NCI-H2029 (cell line): ENCODE measurements at regions not wholly inside any gene's neighbourhood (a gene's known extent, or its start where the extent isn't known, plus 50 kb on each side); places are given as distances from the start of the nearest gene placed in this dataset.

Source experiments
- DNase-seq: peaks from one replicate; lab custom pipeline; 2025; lab: John Stamatoyannopoulos, UW

DNA sequence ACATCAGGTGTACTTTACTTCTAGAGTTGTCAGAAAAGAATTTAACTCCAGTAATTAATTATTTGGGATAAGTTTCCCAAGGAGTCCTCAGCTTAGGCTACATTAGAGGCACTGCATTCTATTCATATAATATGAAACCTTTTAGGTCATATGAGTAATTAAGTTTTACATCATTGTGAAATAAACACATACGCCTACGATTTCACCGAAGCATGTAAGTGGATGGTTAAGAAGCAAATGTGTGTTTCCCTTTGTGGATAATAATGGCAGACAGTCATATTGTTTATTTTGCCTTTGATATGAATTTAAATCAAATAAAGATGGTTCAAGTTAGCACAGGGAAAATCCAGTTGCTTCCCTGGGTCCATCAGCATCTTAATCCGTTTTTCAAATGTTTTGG, 535.9 kb upstream of the ATP11B start:
- DNase-seq = no peak

DNA sequence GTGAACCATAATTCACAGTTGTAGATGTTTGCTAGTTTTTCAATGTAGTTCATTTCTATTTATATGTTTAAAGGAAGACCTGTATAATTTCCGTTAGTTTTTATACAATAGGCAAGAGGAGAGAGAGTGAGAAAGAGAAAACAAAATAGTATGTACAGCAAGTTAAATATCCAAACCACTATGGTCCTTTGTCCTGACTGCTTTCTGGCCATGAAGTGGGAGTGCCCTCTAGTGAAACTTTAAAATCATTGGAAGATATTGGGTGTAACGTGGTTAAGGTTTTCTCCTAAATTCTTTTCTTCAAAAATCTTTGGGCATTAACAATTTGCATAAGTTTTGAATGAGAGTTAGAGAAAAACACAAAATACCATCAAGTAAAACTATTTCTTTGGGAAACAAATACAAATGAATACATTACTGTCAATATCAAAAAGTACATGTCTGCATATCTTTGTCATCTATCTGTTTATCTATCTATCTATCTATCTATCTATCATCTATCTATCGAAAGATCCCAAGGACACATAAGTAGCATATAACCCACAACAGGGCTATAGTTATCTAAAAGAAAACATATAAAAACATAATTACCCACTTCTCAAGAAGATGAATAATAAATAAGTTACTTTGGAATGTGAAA, 534.6 kb upstream of the ATP11B start:
- DNase-seq = peak; percentile 46

DNA sequence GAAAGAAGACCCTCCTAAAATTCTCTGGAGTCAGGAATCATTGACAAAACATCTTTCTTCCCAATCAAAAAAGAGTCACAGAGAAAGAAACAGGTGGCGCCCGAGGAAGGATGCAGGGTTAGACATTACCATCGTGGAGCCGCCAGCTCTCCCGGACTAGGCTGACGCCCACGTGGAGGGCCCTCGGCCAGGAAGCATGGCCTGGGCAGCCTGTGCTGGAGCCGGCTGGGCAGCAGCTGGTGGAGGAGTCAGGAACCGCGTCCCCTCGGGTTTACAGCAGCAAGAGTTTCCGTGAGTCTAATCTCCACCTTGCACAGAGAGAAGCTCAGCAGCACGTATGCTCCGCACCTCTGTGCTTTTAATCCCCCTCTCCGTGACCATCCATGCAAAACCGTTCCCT, 533.7 kb upstream of the ATP11B start:
- DNase-seq = peak; percentile 19

DNA sequence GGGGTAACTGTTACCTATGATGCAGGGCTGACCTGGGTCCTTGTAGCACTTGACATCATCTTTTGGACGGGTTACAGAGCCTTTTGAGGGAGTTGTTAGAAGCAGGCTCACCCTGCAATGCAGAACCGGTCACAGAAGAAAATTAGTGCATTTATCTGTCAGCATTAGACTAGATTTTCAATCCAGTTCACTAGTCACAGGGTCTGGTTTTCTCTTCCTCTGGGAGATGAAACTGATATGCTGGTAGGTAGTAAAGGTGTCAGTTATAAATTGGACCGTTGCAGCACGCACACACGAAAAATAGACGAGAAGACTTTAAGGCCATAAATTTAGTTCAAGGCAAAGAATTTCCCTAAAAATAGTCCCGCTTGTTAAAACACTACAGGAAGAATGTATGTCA, 532.3 kb upstream of the ATP11B start:
- peak; percentile 14 for DNase-seq

DNA sequence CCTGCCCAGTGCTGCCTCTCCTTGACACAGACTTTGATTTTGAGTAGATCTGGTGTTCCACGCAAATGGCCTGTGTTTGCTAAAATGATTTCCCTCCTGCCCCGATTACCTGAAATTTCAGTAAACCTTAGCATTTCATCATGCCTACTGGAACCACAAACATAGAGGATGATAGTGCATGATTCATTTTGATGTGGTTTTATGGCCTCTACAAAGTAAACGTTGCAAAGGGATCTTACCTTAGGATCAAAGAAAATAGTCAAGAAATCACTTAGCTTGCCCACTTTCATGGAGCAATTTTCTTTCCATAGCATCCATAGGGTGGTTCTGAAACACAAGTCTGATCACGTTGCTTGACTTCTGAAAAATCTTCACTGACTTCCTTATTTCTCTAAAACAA, 524.6 kb upstream of the ATP11B start:
- DNase-seq = no peak

DNA sequence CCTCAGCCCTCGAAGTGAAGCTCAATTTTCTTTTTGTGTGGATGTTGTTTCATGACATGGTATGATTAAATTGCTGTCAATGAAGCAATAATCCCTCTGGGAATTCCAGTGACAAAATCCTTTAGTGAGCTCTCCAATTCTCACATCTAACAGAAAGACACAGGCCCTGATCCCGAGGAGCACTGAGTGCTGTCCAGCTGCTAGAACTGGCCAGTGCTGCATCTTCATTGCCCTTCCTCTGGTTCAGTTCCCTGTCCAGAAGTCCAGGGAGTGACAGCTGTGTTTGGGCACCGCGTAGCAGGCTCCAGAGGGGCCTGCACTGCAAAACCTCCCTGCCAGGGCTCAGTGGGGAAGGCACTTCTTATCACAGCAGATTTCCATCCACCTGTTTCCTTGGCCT, 516.8 kb upstream of the ATP11B start:
- no peak for DNase-seq

DNA sequence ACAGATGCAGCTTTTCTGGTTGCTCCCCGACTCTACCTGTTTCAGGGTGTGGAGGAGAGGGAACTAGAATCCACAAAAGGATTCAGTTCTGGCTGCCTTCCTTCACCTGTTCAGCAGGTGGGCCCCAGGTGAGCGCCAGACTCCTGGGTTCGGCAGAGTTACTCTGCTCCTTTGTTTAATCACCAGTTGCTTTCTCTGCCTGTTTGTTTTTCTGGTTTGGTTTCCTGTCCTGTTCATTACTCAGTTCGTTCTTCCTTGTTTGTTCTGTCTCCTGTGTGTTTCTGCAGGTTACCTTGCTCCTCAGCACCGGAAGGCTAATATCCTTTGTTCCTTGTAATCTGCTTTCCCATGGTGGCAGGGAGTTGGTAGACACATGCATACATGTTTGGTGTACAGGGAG, 508.5 kb upstream of the ATP11B start:
- DNase-seq = peak; percentile 91

DNA sequence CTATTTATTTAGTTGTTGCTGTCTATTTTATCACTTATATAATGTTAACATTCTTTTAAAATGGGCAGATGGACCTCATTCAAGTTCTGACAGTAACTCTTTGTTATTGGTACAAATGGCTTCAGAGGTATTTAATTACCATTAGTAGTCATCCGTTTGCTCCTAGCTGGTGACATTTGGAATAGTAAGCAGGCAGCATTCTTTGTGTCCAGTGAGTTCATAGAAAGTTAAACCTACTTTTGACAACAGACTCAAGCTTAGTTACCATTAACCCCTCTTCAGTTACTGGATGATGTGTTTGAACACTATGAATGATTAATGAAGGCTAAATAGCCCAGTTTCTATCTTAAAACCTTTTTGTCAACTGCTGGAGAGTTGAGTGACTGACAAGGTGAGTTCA, 500.7 kb upstream of the ATP11B start:
- no peak for DNase-seq

DNA sequence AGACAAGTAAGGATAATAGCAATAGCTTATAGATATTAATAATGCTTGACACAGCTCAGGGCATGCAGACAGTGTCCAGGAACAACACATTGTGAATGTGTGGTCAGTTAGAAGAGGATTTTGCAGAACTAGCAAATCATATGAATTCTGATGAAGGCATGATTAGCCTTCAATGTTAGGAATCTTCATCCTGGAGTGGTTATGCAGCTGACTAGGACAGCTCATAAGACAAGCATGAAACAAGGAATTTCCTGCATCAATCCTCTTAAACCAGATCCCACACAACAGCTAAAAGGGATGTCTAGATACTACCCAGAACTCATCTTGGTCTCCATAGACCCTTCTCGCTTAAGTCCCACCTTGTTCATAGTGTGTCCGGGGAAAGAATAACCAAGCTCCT, 499.0 kb upstream of the ATP11B start:
- no peak for DNase-seq

DNA sequence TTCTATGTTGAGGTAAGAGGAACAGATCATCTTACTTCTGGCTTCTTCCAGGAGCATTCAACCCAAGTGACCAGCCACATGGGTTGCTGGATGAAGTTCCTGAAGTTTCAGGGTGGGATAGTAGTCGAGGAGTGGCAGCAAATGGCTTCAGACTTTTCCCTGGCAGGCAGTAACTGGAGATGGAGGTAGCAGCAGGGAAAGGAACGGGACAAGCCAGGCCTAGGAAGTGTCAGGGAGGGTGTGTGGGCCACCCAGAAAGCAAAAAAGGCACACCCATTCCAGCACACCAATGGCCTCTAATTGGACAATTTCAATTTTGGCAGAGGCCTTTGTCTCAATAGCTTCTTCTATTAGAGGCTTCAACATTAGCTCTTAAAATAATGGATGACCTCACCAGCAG, 498.6 kb upstream of the ATP11B start:
- DNase-seq = no peak

DNA sequence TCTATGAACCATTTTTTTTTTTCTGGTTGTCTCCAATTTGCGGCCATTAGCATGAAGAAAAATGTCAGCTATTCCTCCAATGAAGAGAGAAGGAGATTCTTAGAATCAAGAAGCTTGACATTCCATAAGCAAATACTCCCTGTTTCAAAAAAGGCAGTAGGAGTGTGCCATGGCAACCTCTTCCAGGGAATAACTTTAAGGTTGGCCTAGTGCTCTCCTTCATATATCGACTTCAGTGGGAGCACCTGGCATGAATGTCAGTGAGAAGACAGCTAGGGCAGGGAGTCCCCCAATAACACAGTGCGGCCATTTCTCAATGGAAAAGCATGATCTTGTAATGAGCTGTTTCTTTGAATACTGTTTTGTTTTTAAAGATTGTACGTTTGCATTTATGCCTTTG, 493.0 kb upstream of the ATP11B start:
- no peak for DNase-seq

DNA sequence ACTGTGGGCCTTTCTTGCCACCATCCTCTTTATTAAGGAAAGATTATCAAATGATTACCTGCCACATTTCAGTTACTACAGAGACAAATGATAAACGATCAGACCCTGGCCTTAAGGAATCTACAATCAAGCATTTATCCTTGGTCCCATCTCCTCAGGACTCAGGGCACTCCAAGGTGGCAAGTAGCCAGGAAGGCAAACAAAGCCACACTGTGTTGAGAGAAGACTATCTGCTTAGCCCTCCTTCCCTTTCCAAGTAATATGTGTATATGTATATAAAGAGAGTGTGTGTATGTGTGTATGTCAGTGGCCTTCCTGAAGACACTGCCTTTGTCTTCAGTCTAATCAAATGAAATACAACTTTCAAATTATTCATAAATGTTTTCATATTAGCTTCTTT, 490.1 kb upstream of the ATP11B start:
- DNase-seq = peak; percentile 43

DNA sequence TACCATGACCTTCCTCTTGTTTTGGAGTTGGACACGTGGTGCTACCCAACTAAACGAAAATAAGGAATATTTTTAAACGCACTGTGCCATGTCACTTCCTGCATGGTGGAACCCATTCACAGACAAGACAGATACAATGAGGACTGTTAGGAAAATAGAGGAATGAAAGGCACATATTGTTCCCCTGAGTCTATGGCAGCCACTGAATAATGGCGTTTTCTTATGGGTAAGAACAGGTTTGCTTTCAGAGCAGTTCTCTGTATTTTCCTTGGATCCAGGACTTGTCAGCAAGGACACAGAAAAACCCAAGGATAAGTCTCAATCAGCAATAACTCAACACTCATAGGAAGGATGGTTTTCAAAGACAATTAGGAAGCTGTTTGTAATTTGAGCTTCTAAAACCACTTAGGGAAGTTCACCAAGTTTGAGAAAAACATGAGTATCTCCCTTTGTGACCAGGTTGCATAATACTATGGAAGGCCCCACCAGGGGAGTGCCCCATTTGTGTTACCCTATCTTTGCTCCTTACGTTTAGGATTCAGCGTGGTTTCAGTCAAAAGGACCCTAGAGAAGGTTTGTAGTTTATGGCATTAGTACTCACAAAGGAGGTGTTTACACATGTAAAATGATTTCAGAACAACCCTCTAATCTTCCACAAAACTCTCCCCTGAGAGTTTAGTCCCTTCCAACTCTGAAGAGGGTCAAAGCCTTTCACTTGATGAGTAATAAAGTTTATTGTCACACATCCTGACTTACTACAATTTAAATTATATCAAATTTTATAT, 487.2 kb upstream of the ATP11B start:
- no peak for DNase-seq

DNA sequence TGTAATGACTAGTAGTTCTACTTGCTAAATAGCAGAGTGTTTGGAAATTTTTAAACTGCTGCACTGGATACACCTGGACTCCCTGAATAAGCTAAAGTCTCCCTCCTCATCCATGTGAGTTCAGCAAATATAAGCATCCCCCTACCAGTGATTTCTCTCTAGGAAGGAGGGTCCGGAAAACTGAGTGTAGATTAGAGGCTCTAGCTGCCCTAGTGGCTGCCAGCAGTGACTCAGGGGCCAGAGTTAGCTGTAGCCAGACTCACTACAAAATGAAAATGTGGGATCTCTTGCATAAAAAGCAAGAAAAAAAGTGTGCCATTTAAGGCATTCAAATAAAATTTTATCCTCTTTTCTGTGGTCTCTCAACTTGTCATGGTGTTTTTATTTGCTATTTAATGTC, 485.0 kb upstream of the ATP11B start:
- no peak for DNase-seq

DNA sequence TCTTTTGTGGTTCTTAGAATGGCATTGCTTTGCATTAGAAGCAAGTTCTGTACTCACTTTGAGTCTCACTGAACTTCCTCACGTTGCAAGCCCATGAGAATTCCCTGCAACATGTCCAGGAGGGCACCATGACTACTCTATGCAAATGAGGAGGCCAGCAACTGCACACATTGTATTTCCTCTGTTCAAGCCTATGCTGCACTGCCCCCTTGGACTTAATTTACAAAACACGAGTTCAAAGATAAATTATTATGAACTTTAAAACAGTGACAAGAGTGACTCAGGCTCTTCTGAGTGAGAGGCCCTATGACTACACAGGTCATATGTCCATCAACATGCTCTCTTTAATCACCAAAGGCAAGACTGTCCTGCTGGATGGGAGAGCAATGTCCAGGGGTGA, 484.2 kb upstream of the ATP11B start:
- DNase-seq = no peak

DNA sequence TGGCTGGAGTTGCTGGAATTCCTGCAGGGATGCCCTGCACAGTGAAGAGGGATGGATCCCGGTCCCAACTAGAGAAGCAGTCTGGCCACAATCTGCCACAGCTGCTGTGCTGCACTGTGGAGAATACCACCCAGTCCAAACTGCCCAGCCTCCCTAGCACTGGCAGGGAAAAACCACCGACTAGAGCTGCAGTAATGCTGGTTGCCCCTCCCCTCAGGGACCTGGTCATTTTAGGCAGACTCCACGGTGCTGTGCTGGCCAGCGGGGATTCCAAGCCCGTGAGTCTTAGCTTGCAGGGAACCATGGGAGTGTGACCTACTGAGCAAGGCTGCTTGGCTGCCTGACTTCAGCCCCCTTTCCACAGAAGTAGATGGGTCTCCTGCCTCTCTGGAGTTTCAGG, 478.0 kb upstream of the ATP11B start:
- no peak for DNase-seq

DNA sequence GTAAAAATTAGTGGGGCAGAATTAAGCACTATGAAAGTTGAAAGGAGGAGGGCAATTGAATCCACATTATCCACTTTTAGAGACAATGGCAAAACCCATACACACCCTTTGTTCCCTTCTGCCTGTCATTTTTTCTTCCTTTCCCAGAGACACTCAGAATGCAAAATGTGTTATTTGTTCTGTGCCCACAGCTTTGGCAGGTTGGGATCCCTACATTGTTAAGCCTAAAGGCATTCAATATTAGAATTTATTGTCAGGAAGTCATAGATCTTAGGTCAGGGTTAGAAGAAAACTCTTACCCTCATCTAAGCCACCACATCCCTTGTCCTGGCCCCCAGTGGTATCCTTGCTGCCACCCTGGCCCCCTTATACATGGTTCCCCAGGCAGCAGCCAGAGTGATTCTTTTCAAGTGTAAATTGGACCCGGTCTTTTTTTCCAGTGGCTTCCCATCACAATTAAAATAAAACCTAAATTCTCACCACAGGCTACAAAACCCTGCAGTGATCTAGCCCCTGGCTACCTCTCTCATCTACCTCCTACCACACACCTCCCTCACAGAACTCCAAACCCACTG, 470.1 kb upstream of the ATP11B start:
- no peak for DNase-seq

DNA sequence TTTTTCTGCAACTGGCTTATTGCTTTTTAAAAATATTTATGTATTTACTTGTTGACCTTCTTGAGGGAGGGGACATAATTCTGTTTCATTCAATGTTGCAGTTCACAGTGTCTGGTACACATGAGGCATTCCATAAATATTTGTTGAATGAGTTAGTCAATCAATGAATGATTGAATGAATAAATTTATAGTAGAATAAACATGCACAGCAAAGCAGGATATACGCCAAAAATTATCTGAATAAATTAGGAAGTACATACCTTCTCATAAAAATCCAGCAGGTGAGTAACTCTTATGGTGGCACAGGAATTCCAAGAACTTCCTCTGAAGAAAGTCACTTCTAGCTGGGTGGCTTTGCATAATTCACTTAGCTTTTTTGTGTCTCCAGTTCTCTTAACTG, 469.4 kb upstream of the ATP11B start:
- DNase-seq = no peak

DNA sequence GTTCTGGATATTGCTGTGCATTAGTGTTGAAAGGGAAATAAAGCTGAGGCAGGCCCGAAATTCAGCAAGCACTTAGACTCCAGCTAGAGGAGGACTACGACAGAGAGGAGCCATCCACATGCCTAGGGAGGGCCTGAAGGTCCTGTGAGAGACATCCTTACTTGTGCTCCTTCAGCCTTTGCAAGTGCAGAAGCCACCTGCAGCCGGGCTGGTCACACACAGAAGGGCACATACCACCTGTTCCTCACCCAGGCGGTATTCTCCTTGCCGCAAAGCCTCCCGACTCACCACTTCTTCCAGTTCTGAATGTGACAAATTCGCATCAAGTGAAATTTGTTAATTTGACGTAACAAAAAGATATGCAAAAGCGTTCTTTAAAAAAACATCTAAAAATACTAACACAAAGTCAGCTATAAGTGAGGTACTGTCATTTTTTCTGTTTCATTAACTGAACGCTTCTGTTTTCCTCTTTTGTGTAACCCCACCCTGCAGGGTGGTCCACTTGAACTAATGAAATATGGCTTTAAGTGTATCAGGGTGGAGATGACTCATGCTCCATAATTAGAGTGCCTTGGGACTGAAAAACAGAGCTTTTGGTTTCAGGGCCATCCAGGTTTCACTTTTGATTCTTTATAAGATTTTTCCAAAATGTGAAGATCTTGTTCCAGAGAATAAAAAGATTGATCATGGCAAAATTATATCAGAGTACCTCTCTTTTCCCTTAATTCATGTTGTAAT, 467.9 kb upstream of the ATP11B start:
- DNase-seq = no peak

DNA sequence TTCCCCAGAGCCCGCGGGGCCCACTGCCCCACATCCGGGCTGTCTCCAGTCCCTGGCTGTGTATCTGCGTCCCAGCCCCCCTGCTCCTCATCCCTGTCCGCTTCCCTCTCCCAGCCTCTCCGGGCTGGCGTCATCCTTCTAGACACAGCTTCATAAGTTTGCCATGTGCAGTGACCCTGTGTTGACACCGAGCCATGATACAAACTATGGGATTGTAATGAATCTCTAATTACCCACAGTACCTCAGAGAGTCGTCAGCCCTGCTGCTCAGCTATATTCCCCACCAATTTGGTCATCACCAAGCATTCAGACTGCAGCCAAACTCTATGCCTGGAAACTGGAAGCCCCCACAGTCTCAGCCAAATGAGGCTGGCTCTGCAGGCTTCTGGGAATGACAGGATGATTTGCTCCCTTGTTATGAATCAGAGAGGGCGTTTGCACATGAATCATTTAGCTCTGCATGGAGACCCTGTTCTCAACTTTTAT, 466.1 kb upstream of the ATP11B start:
- DNase-seq = no peak

DNA sequence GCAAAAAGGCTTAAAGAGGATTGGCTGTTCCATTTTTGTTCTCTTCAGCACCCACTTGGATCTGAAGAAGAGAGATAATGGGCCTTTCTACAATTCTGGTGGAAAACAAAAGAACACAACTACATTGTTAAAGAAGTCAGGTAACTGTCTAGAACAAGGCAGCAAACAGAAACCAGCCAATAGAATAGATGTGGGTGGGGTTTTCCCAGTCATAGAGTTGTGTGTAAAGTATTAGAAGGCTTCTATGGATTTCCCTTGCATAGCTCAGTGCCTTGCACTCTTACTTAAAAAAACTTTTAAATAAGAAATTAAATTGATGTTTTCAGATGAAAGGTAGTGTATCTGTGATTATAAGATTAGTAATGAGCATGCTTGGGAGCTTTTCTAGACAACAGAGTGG, 462.7 kb upstream of the ATP11B start:
- DNase-seq = no peak

DNA sequence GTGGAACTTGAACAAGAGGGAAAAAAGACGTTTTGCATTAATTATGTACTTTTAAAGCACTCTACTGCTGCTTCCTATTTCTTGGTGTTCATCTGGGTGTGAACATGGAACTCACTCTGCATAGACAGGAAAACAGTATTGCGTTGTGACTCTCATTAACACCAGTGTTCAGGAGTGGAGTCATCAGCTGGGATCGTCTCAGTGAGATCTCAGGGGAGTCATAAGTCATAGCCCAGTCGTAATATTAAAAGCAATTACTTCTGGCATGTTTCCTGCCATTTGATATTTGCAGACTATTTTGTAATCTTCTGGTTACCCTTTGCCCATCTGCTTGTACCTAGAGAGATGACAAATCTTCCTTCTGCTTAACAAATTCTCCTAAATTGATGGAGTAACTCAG, 462.0 kb upstream of the ATP11B start:
- no peak for DNase-seq

DNA sequence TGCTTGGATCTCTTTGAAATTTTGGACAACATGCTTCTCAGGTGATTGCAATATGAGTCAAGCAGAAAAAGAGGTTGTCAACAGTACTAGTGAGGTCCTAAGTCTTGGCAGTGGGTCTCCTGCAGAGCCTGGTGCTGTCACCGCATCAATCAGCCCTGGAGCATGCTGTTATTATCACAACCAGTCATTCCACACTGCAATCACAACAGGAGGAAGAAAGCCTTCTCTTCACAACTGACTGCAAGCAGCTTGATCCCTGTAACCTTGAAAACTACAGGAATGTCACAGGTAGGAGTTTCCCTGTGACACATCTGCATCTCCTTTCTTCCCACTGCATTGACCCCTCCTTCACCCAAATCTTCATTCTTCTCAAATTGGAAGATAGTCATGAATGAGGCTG, 451.1 kb upstream of the ATP11B start:
- no peak for DNase-seq
